Keratinocyte (primary cell): ENCODE measurements at regions not wholly inside any gene's neighbourhood (a gene's known extent, or its start where the extent isn't known, plus 50 kb on each side); places are given as distances from the start of the nearest gene placed in this dataset.

Experiments used
- DNase-seq: peaks from one replicate; pipeline ENCODE4 v3.0.0-alpha.2; 2011; ENCODE audit warnings: low read depth, missing footprints, low spot score
- FAIRE-seq: peaks from 2 replicates; lab custom pipeline; 2011; peaks lifted over from hg19 to GRCh38; lab: Jason Lieb, UNC
- H2AFZ ChIP-seq: 2 replicates; pipeline ENCODE4 v1.6.0; 2012; ENCODE audit warnings: low read length, control low read depth, inconsistent platforms; ENCODE audit not compliant: control insufficient read depth
- H3K27ac ChIP-seq: 2 replicates; pipeline ENCODE4 v1.5.1; 2011; ENCODE audit warnings: low read length; ENCODE audit not compliant: control insufficient read depth, insufficient read depth
- H3K27me3 ChIP-seq: 3 replicates; pipeline ENCODE4 v1.6.0; 2011; ENCODE audit warnings: low read length; ENCODE audit not compliant: control insufficient read depth, insufficient read depth; ENCODE audit errors: extremely low read depth
- H3K36me3 ChIP-seq, 2 experiments: 2 replicates in 1 of 2; 3 replicates in 1 of 2; pipeline ENCODE4 v1.5.1; 2011; ENCODE audit warnings: low read length in 2 of 2, mild to moderate bottlenecking in 1 of 2; ENCODE audit not compliant: control insufficient read depth in 2 of 2, insufficient read depth in 2 of 2; ENCODE audit errors: extremely low read depth in 1 of 2
- H3K4me1 ChIP-seq: 3 replicates; pipeline ENCODE4 v1.5.1; 2011; ENCODE audit warnings: low read length; ENCODE audit not compliant: control insufficient read depth, insufficient read depth; ENCODE audit errors: extremely low read depth
- H3K4me2 ChIP-seq: 3 replicates; pipeline ENCODE4 v1.6.0; 2011; ENCODE audit warnings: low read depth, low read length; ENCODE audit not compliant: control insufficient read depth, insufficient read depth; ENCODE audit errors: extremely low read depth
- H3K4me3 ChIP-seq, 3 experiments: fragments of 200-600 bp in 1 of 3; sonication (generic) in 1 of 3; 2 replicates in 2 of 3; 3 replicates in 1 of 3; pipeline ENCODE4 v1.5.1; 2011 to 2016; ENCODE audit warnings: low read length in 3 of 3, mild to moderate bottlenecking in 3 of 3, control low read depth in 2 of 3, inconsistent platforms in 1 of 3, low read depth in 1 of 3, mixed read lengths in 1 of 3, mixed run types in 1 of 3, moderate library complexity in 1 of 3; ENCODE audit not compliant: control insufficient read depth in 2 of 3, insufficient read depth in 2 of 3; ENCODE audit errors: extremely low read depth in 1 of 3
- H3K79me2 ChIP-seq: 2 replicates; pipeline ENCODE4 v1.6.0; 2012; ENCODE audit warnings: low read length; ENCODE audit not compliant: control insufficient read depth, insufficient read depth
- H3K9ac ChIP-seq: 3 replicates; pipeline ENCODE4 v1.6.0; 2011; ENCODE audit warnings: low read length; ENCODE audit not compliant: control insufficient read depth, insufficient read depth; ENCODE audit errors: extremely low read depth
- H3K9me1 ChIP-seq: 3 replicates; pipeline ENCODE4 v1.6.0; 2011; ENCODE audit warnings: low read length; ENCODE audit not compliant: control insufficient read depth, insufficient read depth; ENCODE audit errors: extremely low read depth
- H3K9me3 ChIP-seq: 2 replicates; pipeline ENCODE4 v1.5.1; 2012; ENCODE audit warnings: low read depth, low read length; ENCODE audit not compliant: control insufficient read depth
- H4K20me1 ChIP-seq: 3 replicates; pipeline ENCODE4 v1.6.0; 2011; ENCODE audit warnings: low read length; ENCODE audit not compliant: control insufficient read depth, insufficient read depth; ENCODE audit errors: extremely low read depth
- EZH2 ChIP-seq: IDR thresholded peaks from one replicate; pipeline ENCODE4 v1.6.1; 2012; ENCODE audit warnings: inconsistent platforms, mild to moderate bottlenecking, low read length, moderate library complexity
- dilution Hi-C: fragments of 300-500 bp; cut with MboI; formaldehyde crosslinking; loops from one replicate; pipeline ENCODE4 v1.7.0; 2020; ENCODE audit warnings: low sequenced_read_pairs; ENCODE audit not compliant: extremely low pct_ligation_motif_present
- TF ChIP-seq, protein P1 (sequence below), 3 experiments: IDR thresholded peaks in 1 of 3; conservative IDR thresholded peaks in 1 of 3; optimal IDR thresholded peaks in 1 of 3; 2 replicates in 2 of 3; 3 replicates in 1 of 3; pipeline versions ENCODE3 to v1.5.1; 2011; ENCODE audit warnings: low read length in 3 of 3, mild to moderate bottlenecking in 3 of 3, moderate library complexity in 2 of 3, control low read depth in 1 of 3, inconsistent platforms in 1 of 3; ENCODE audit not compliant: insufficient read depth in 2 of 3; ENCODE audit errors: extremely low read depth in 1 of 3

DNA sequence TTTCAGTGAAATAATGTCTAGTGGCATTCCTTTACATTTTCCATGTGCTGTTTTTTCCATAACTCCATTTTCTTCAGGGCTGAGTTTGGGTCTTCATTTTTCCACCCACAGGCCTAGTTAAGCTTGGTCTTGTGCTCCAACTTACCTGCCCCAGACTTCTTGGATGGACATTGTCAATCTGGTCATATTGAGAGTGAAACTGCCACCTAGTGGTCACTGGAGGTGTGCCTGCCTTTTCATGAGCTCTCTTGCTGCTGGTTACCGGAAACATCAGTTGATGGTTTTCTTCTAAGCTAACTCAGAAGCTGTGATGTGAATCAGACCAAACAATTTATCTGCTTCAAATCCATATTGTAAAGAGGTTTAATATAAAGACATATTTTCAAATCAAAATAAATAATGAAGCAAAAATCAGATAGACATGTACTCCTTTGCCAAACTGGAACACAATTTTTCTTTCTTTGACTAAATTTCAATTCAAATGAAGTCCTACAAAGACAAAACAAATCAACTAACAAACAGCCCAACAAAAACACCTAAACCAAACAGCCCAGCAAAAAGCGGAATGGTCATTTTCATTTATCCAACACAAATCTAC is 135.1 kb upstream of the RASGRP1 start:
- no peak overlapping the region for H3K4me3 ChIP-seq
- TF ChIP-seq EZH2: no peak
- TF ChIP-seq, protein P1, sequence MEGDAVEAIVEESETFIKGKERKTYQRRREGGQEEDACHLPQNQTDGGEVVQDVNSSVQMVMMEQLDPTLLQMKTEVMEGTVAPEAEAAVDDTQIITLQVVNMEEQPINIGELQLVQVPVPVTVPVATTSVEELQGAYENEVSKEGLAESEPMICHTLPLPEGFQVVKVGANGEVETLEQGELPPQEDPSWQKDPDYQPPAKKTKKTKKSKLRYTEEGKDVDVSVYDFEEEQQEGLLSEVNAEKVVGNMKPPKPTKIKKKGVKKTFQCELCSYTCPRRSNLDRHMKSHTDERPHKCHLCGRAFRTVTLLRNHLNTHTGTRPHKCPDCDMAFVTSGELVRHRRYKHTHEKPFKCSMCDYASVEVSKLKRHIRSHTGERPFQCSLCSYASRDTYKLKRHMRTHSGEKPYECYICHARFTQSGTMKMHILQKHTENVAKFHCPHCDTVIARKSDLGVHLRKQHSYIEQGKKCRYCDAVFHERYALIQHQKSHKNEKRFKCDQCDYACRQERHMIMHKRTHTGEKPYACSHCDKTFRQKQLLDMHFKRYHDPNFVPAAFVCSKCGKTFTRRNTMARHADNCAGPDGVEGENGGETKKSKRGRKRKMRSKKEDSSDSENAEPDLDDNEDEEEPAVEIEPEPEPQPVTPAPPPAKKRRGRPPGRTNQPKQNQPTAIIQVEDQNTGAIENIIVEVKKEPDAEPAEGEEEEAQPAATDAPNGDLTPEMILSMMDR (optimal IDR thresholded peaks at IDR 0.05 in 1 of 3, IDR thresholded peaks at IDR 0.05 in 1 of 3, conservative IDR thresholded peaks at IDR 0.05 in 1 of 3; ENCODE audit: extremely low read depth in 1 of 3, insufficient read depth in 2 of 3, low read length in 3 of 3): peak; percentile 78 to 94 (median 93)
- dilution Hi-C loops: loop anchor here (25.0 kb wide), 1 partner anchor 187 kb away; no protein-coding TSS in a partner anchor
- no peak for DNase-seq
- no peak overlapping the region for H2AFZ ChIP-seq
- peak; percentile 77 for FAIRE-seq
- H3K9ac ChIP-seq: no peak overlapping the region
- H3K9me1 ChIP-seq: no peaks in the 10 kb centered on the region
- no peaks in the 10 kb centered on the region for H3K9me3 ChIP-seq
- no peaks in the 10 kb centered on the region for H3K79me2 ChIP-seq
- H4K20me1 ChIP-seq: no peaks in the 10 kb centered on the region
- H3K27ac ChIP-seq: no peak overlapping the region
- H3K4me1 ChIP-seq: peaks cover 3% of the 10 kb centered on the region
- H3K4me2 ChIP-seq: no peak overlapping the region
- no peaks in the 10 kb centered on the region for H3K27me3 ChIP-seq
- no peaks in the 10 kb centered on the region for H3K36me3 ChIP-seq

DNA sequence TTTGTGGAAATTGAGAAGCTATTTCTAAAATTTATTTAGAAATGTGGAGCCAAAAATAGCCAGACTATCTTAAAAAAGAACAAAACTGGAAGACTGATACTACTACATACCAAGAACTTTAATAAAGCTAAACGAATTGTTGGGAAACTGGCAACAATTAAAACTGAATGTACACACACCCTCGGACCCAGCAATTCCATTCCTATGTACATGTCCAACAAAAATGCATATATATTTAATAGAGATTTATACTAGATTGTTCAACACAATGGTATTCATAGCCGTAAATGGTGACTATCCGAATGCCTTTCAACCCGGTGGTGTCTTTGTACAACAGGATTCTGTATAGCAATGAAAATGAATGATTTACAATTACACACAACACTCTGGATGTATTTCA is 136.5 kb upstream of the RASGRP1 start:
- no peaks in the 10 kb centered on the region for H3K79me2 ChIP-seq
- DNase-seq: no peak
- no peak for FAIRE-seq
- H3K4me1 ChIP-seq: peaks cover 6% of the 10 kb centered on the region
- no peak overlapping the region for H3K4me2 ChIP-seq
- no peak overlapping the region for H3K4me3 ChIP-seq
- H4K20me1 ChIP-seq: no peaks in the 10 kb centered on the region
- H3K36me3 ChIP-seq: no peaks in the 10 kb centered on the region
- no peaks in the 10 kb centered on the region for H3K9me1 ChIP-seq
- H2AFZ ChIP-seq: no peak overlapping the region
- dilution Hi-C loops: no loop called here
- H3K27ac ChIP-seq: no peak overlapping the region
- H3K27me3 ChIP-seq: no peaks in the 10 kb centered on the region
- no peak overlapping the region for H3K9ac ChIP-seq
- TF ChIP-seq EZH2: no peak
- TF ChIP-seq, protein P1 (optimal IDR thresholded peaks at IDR 0.05 in 1 of 3, IDR thresholded peaks at IDR 0.05 in 1 of 3, conservative IDR thresholded peaks at IDR 0.05 in 1 of 3; ENCODE audit: extremely low read depth in 1 of 3, insufficient read depth in 2 of 3, low read length in 3 of 3): no peak
- no peaks in the 10 kb centered on the region for H3K9me3 ChIP-seq
